H9 (cell line): ENCODE measurements at regions not wholly inside any gene's neighbourhood (a gene's known extent, or its start where the extent isn't known, plus 50 kb on each side); places are given as distances from the start of the nearest gene placed in this dataset.

Source experiments
- DNase-seq: peaks from one replicate; pipeline ENCODE4 v3.0.0-alpha.2; 2017
- H2AFZ ChIP-seq: one replicate; pipeline ENCODE4 v1.6.1; 2013; ENCODE audit warnings: mild to moderate bottlenecking, low read length, control low read depth, moderate library complexity
- H2AK5ac ChIP-seq: 2 replicates; pipeline ENCODE4 v1.6.1; 2013; ENCODE audit warnings: low read length, control low read depth, mixed read lengths; ENCODE audit not compliant: insufficient read length
- H2BK120ac ChIP-seq: one replicate; pipeline ENCODE4 v1.6.1; 2013; ENCODE audit warnings: low read depth, mild to moderate bottlenecking, low read length, control low read depth, inconsistent platforms; ENCODE audit not compliant: poor library complexity, severe bottlenecking
- H2BK12ac ChIP-seq: 2 replicates; pipeline ENCODE4 v1.6.1; 2013; ENCODE audit warnings: low read length, control low read depth, mixed read lengths, low read depth; ENCODE audit not compliant: insufficient read length
- H2BK15ac ChIP-seq: 2 replicates; pipeline ENCODE4 v1.6.1; 2013; ENCODE audit warnings: low read depth, low read length, control low read depth
- H2BK20ac ChIP-seq: one replicate; pipeline ENCODE4 v1.6.1; 2013; ENCODE audit warnings: low read depth, mild to moderate bottlenecking, low read length, control low read depth, inconsistent platforms; ENCODE audit not compliant: poor library complexity, severe bottlenecking
- H2BK5ac ChIP-seq: 2 replicates; pipeline ENCODE4 v1.6.1; 2013; ENCODE audit warnings: low read length, control low read depth, mixed read lengths; ENCODE audit not compliant: insufficient read length
- H3K14ac ChIP-seq: 2 replicates; pipeline ENCODE4 v1.6.1; 2013; ENCODE audit warnings: low read length, control low read depth; ENCODE audit not compliant: insufficient read depth
- H3K18ac ChIP-seq: 2 replicates; pipeline ENCODE4 v1.6.1; 2013; ENCODE audit warnings: low read depth, mild to moderate bottlenecking, mixed read lengths, low read length, control low read depth; ENCODE audit not compliant: insufficient read length
- H3K23ac ChIP-seq: 2 replicates; pipeline ENCODE4 v1.6.1; 2013; ENCODE audit warnings: low read length, control low read depth, mixed read lengths, low read depth; ENCODE audit not compliant: insufficient read length
- H3K23me2 ChIP-seq: 2 replicates; pipeline ENCODE4 v1.6.1; 2013; ENCODE audit warnings: low read depth, mild to moderate bottlenecking, mixed read lengths, low read length, control low read depth; ENCODE audit not compliant: insufficient read length, poor library complexity, severe bottlenecking
- H3K27ac ChIP-seq: 2 replicates; pipeline ENCODE4 v1.5.1; 2013; ENCODE audit warnings: low read length, control low read depth, mixed read lengths, low read depth; ENCODE audit not compliant: insufficient read length
- H3K27me3 ChIP-seq: 2 replicates; pipeline ENCODE4 v1.6.1; 2013; ENCODE audit warnings: low read length, control low read depth, inconsistent platforms; ENCODE audit not compliant: insufficient read depth
- H3K4ac ChIP-seq: 2 replicates; pipeline ENCODE4 v1.6.1; 2013; ENCODE audit warnings: low read depth, mild to moderate bottlenecking, control low read depth, inconsistent platforms, low read length, moderate library complexity
- H3K4me1 ChIP-seq: 2 replicates; pipeline ENCODE4 v1.6.1; 2013; ENCODE audit warnings: low read length, control low read depth, inconsistent platforms; ENCODE audit not compliant: insufficient read depth
- H3K4me2 ChIP-seq: 2 replicates; pipeline ENCODE4 v1.6.1; 2013; ENCODE audit warnings: low read length, control low read depth, mixed read lengths; ENCODE audit not compliant: insufficient read length, insufficient read depth
- H3K56ac ChIP-seq: 2 replicates; pipeline ENCODE4 v1.6.1; 2013; ENCODE audit warnings: low read depth, mild to moderate bottlenecking, mixed read lengths, low read length, control low read depth; ENCODE audit not compliant: insufficient read length
- H3K79me1 ChIP-seq: 2 replicates; pipeline ENCODE4 v1.6.1; 2013; ENCODE audit warnings: low read depth, mild to moderate bottlenecking, moderate library complexity, low read length, control low read depth, inconsistent platforms; ENCODE audit not compliant: insufficient read depth, poor library complexity, severe bottlenecking
- H3K79me2 ChIP-seq: 2 replicates; pipeline ENCODE4 v1.6.1; 2013; ENCODE audit warnings: low read length, control low read depth, inconsistent platforms; ENCODE audit not compliant: insufficient read depth
- H3K9ac ChIP-seq: 2 replicates; pipeline ENCODE4 v1.6.1; 2013; ENCODE audit warnings: low read length, control low read depth, mixed read lengths; ENCODE audit not compliant: insufficient read length; ENCODE audit errors: extremely low read depth
- H3K9me3 ChIP-seq: one replicate; pipeline ENCODE4 v1.6.1; 2013; ENCODE audit warnings: low read depth, low read length, inconsistent platforms; ENCODE audit not compliant: control insufficient read depth
- H3T11ph ChIP-seq: one replicate; pipeline ENCODE4 v1.6.1; 2013; ENCODE audit warnings: mild to moderate bottlenecking, low read length, control low read depth, inconsistent platforms
- H4K20me1 ChIP-seq: one replicate; pipeline ENCODE4 v1.6.1; 2013; ENCODE audit not compliant: control insufficient read depth, insufficient read length, insufficient read depth
- H4K5ac ChIP-seq: 2 replicates; pipeline ENCODE4 v1.6.1; 2013; ENCODE audit warnings: low read depth, mild to moderate bottlenecking, mixed read lengths, low read length, control low read depth; ENCODE audit not compliant: insufficient read length
- H4K8ac ChIP-seq: replicated peaks from 2 replicates; pipeline ENCODE4 v1.6.1; 2013; ENCODE audit warnings: low read length, control low read depth, mixed read lengths, low read depth; ENCODE audit not compliant: insufficient read length
- H4K91ac ChIP-seq: 2 replicates; pipeline ENCODE4 v1.6.1; 2013; ENCODE audit warnings: low read depth, mild to moderate bottlenecking, moderate library complexity, mixed read lengths, low read length, control low read depth; ENCODE audit not compliant: insufficient read length
- H3K27ac Mint-ChIP-seq, 3 experiments: 2 replicates in 2 of 3; 3 replicates in 1 of 3; pipeline ENCODE4 v1.8.0; 2020 to 2021; ENCODE audit warnings: mixed read lengths in 3 of 3, mild to moderate bottlenecking in 1 of 3, moderate library complexity in 1 of 3
- H3K27me3 Mint-ChIP-seq: 2 replicates; pipeline ENCODE4 v1.8.0; 2021; ENCODE audit warnings: low read depth, mild to moderate bottlenecking, moderate library complexity, mixed read lengths
- H3K36me3 Mint-ChIP-seq, 3 experiments: 2 replicates in 2 of 3; 3 replicates in 1 of 3; pipeline ENCODE4 v1.8.0; 2020 to 2021; ENCODE audit warnings: low read depth in 3 of 3, mixed read lengths in 3 of 3; ENCODE audit not compliant: insufficient read depth in 1 of 3
- H3K4me1 Mint-ChIP-seq, 2 experiments: 2 replicates each; pipeline ENCODE4 v1.8.0; 2020; ENCODE audit warnings: mixed read lengths in 2 of 2
- H3K4me3 Mint-ChIP-seq, 2 experiments: 2 replicates in 1 of 2; 3 replicates in 1 of 2; pipeline ENCODE4 v1.8.0; 2020 to 2021; ENCODE audit warnings: mild to moderate bottlenecking in 2 of 2, mixed read lengths in 2 of 2, moderate library complexity in 1 of 2
- H3K9me3 Mint-ChIP-seq, 2 experiments: 2 replicates in 1 of 2; 3 replicates in 1 of 2; pipeline ENCODE4 v1.8.0; 2020; ENCODE audit warnings: mild to moderate bottlenecking in 2 of 2, mixed read lengths in 2 of 2, moderate library complexity in 1 of 2
- WGBS: extraction: QIAGEN DNeasy Blood & Tissue Kit; methylation state at CpG from one replicate; pipeline ENCODE4 v1.1.7; 2013; ENCODE audit warnings: missing lambda C conversion rate, low lambda C conversion rate, mixed read lengths; ENCODE audit not compliant: insufficient read length; ENCODE audit errors: extremely low coverage; 5-methylcytosine and 5-hydroxymethylcytosine counted together
- TF ChIP-seq, protein P1 (sequence below): fragments of 200-600 bp; sonication (generic); conservative IDR thresholded peaks from 3 replicates; pipeline ENCODE4 v1.8.0; 2021; ENCODE audit warnings: antibody characterized with exemption, mild to moderate bottlenecking

DNA sequence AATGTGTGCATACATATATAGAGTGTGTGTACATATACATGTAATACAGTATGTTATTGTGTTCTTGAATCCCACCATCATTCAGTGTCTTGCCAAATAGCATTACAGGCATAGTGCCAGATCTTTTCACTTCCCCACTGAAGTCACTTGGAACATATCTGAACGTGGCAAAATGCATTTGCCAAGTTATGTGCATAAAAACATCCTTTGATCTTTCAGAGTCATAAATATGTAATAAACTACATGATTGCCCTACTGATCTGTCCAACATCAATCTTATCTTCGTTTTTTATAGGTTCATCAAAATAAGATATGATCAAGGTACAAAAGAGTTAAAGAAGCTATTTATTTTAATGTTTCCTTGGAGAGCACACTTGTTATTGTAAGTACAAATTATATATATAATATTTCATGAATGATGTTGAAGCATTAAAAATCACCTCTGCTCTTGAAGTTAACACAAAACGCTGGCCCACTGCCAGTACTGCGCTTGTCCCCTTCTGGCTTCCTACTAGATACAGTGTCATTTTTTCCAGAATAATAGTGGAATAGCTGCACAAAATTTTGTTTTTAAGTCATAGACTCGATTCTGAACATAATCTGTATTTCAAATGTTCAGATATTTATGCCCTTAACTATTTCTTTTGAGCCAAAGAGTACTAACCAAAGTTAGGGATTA, 549.5 kb upstream of the ARRDC4 start:
- Histone ChIP-seq H3K23me2 (no peaks in the 10 kb centered on the region), H2BK5ac (no peak overlapping the region), H4K5ac (no peak overlapping the region), H3K79me1 (no peaks in the 10 kb centered on the region), H2BK120ac (no peak overlapping the region), H3K27me3 (no peaks in the 10 kb centered on the region), H3K18ac (no peak overlapping the region), H2BK20ac (no peak overlapping the region), H3K4me1 (no peaks in the 10 kb centered on the region), H4K91ac (no peak overlapping the region), H3T11ph (no peak overlapping the region), H2AK5ac (no peak overlapping the region), H3K79me2 (0 out of 2 replicates have a peak, but pooled peaks cover 3% of the 10 kb centered on the region), H3K23ac (no peak overlapping the region), H3K9me3 (no peaks in the 10 kb centered on the region), H3K56ac (no peak overlapping the region), H2BK15ac (no peak overlapping the region), H4K8ac (no peak overlapping the region), H3K4me2 (no peak overlapping the region), H2BK12ac (no peak overlapping the region), H4K20me1 (no peaks in the 10 kb centered on the region), H3K27ac (no peak overlapping the region), H3K14ac (no peak overlapping the region), H2AFZ (no peak overlapping the region), H3K4ac (no peak overlapping the region), H3K9ac (no peak overlapping the region)
- Mint-ChIP-seq H3K27ac (no peak overlapping the region), H3K27me3 (no peaks in the 10 kb centered on the region), H3K9me3 (0 out of 5 replicates have a peak, but pooled peaks cover 0 to under 1% of the 10 kb centered on the region in 2 experiments), H3K4me1 (no peaks in the 10 kb centered on the region), H3K36me3 (peaks cover 0 to 3% (median 2%) of the 10 kb centered on the region in 3 experiments; a peak in 3 of 7 replicates), H3K4me3 (no peak overlapping the region)
- no CpG with 5 or more reads among the region's 5 CpGs for WGBS
- DNase-seq = no peak
- TF ChIP-seq, protein P1, sequence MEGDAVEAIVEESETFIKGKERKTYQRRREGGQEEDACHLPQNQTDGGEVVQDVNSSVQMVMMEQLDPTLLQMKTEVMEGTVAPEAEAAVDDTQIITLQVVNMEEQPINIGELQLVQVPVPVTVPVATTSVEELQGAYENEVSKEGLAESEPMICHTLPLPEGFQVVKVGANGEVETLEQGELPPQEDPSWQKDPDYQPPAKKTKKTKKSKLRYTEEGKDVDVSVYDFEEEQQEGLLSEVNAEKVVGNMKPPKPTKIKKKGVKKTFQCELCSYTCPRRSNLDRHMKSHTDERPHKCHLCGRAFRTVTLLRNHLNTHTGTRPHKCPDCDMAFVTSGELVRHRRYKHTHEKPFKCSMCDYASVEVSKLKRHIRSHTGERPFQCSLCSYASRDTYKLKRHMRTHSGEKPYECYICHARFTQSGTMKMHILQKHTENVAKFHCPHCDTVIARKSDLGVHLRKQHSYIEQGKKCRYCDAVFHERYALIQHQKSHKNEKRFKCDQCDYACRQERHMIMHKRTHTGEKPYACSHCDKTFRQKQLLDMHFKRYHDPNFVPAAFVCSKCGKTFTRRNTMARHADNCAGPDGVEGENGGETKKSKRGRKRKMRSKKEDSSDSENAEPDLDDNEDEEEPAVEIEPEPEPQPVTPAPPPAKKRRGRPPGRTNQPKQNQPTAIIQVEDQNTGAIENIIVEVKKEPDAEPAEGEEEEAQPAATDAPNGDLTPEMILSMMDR = no peak
